ENCODE measurements at regions not wholly inside any gene's neighbourhood (a gene's known extent, or its start where the extent isn't known, plus 50 kb on each side); places are given as distances from the start of the nearest gene placed in this dataset.

- TF ChIP-seq CTCF (IDR thresholded peaks at IDR 0.05) (no peak), POLR2A (IDR thresholded peaks at IDR 0.05) (no peak)
Measured at GRCh38 chr6:44002067-44002592, 125.1 kb downstream of the MRPL14 start.
